ENCODE measurements at regions not wholly inside any gene's neighbourhood (a gene's known extent, or its start where the extent isn't known, plus 50 kb on each side); places are given as distances from the start of the nearest gene placed in this dataset.

- no peak for DNase-seq
Observed at GRCh38 chr10:21196822-21197395, 299.8 kb upstream of the NEBL start.

DNA sequence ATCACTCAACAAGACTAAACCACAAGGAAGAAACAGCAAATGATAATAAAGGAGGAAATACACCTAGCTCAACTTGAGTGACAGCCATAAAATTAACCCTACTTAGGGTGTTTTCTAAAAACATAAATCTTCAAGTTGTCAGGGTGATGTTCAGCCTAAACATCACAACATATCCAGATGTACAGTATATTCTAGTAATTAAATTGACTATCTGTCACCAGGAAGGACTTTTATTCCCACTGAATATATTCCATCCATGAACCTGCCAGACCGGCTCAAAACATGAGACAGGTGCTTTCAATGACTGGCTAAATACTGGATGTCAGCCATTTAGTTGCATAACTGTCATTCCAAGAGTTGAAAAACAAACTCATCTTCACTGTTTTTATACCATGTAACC, 298.1 kb upstream of the NEBL start:
- DNase-seq = no peak

DNA sequence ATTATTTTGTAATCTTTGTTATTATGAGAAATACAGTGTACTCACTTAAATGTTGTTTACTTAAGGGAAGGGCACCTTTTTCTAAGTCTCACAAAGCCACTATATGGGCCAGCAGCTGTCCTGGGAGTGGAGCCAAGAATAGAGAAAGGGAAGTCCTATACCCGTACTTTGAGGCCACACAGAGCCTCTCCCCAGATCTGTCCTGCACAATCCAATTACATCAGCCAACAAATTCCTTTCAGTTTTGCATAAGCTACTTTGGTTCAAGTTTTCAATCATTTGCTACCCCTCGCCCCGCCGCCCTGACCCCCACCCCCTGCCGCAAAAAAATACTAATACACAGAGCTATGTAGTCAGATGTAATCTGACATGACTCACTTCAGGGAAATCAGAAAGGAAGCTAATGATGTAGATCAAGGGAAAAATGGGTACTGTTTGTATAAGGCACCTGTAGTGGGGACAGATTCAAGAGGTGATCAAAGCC, 297.4 kb upstream of the NEBL start:
- no peak for DNase-seq

GRCh38 chr10:21193196-21193595, 296.1 kb upstream of the NEBL start:
- no peak for DNase-seq

DNA sequence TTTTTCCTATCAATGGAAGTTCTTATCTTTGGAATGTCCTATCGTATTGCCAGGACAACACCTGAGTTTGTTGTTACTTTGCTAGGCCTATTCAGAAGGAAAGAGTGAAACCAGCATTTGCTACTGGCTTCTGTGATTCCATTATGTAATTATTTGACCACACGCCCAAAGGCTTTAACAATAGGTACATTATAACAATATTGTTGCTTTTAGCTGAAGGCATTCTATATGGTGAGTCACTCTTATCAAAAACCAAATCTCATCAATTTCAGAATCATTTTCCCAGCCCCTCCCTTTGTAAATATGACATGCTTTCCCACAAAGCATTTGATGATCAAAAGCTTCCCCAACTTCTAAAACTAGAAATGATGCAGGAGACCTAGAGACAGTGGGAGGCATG, 294.4 kb upstream of the NEBL start:
- DNase-seq = no peak

DNA sequence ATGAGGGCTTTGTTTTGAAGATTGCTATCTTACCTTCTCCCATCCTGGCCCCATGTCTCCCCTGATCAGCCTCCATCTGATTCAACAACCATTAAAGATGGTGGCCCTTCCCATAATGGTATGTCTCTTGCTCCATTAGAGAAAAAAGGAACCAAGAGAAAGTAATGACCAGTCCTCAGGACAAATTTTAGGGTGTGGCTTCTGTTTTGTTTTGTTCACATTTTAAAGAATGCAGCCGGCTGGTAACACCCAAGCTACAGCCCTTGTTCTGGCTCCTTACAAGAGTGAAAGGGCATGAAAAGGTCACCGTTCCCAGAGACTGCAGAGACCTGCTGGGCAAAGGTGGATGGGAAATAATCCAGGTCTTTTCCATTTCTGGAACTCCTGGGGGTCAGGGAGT, 287.9 kb upstream of the NEBL start:
- DNase-seq = no peak

DNA sequence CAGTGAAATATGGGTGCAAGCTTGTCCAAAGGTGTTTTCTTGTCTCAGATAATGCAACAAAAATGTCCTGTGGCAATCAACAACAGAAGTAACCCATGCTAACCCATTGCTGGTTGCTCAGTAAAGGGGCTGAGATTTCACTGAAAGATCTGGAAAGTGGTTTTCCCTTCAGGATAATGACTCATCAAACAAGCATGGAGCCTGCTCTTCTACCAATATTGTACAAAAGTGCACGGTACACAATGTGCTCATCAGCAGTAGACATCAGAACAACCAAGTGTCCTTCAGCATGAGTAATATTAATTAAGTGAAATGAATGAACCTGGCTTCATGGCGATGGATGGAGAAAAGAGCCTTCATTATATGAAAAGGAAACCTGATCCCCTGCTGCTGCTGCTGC, 287.1 kb upstream of the NEBL start:
- no peak for DNase-seq

DNA sequence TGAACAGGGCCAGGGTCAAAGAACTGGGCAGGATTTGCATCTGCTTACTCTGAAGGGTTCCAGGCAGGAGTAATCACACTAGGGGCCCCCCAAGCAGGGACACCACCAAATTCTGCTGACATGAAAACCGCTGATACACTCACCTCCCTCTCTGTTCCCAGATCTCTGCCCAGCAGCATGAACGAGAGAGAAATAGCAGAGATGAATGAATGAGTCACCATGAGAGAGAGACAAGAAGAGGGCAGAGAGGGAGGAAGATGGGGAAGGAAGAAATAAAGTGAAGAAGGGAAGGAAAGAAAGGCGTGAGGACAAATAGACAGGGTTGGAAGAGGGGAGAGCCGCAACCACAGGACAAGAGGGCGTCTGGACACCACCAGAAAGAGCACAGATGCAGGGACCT, 285.9 kb upstream of the NEBL start:
- DNase-seq = no peak

DNA sequence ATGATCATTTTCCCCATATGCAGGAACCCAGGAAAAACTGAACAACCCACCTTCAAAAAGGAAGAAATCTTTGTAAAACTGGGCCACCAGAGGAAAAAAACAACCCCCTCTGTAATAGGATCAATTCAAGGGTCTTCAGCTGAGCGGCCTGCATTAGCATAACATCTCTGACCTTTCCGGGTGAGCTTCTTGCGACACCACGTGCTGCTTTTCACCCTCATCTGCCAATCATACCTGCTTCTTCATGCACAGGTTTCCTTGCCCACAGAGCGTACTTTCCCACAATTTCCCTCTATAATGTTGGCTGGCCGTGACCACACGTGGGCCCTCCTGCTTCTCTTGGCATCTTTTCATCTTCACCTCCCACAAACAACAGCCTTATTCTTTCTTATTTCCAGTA, 284.3 kb upstream of the NEBL start:
- DNase-seq = no peak

GRCh38 chr10:21180604-21181003, 283.5 kb upstream of the NEBL start:
- DNase-seq = no peak

DNA sequence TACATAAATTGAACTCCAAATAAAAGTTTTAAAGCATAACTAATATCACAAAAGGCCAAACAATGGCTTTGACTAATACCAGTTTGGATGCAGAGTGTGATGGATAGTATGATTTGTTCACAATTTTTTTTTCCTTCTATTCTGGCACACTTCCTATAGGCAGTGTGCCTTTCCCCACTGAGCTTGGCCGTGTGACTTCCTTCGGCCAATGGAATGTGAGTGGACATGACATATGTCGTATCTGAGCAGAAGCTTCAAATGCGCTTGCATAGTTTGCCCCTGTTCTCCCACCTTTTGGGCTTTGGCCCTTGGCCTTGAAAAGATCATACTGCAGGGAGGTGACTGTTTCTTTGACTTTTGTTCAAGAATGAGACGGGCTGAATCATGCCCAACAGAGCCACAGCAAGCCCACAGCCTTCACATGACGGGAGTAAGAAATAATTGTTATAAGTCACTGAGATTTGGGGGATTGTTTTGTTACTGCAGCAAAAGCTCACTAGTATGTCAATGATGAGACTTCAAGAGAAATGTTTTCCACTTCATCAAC, 279.9 kb upstream of the NEBL start:
- no peak for DNase-seq

DNA sequence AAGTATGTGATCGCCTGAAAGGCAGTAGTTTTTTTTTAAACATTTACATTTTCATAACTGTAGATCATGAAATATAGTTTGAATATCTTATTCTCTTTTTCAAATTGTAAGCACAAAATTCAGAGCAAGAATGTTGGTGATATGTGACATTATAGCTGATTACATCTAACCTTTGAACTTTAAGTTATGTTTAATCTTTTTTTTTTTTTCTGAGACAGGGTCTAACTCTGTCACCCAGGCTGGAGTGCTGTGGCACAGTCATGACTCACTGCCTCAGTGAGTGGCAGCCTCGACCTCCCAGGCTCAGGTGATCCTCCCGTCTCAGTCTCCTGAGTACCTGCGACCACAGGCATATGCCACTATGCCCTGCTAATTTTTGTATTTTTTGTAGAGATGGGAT, 278.7 kb upstream of the NEBL start:
- no peak for DNase-seq

GRCh38 chr10:21174715-21175495, 277.8 kb upstream of the NEBL start:
- DNase-seq = no peak

- peak; percentile 16 for DNase-seq
Observed at GRCh38 chr10:21173802-21174714, 276.9 kb upstream of the NEBL start.

DNA sequence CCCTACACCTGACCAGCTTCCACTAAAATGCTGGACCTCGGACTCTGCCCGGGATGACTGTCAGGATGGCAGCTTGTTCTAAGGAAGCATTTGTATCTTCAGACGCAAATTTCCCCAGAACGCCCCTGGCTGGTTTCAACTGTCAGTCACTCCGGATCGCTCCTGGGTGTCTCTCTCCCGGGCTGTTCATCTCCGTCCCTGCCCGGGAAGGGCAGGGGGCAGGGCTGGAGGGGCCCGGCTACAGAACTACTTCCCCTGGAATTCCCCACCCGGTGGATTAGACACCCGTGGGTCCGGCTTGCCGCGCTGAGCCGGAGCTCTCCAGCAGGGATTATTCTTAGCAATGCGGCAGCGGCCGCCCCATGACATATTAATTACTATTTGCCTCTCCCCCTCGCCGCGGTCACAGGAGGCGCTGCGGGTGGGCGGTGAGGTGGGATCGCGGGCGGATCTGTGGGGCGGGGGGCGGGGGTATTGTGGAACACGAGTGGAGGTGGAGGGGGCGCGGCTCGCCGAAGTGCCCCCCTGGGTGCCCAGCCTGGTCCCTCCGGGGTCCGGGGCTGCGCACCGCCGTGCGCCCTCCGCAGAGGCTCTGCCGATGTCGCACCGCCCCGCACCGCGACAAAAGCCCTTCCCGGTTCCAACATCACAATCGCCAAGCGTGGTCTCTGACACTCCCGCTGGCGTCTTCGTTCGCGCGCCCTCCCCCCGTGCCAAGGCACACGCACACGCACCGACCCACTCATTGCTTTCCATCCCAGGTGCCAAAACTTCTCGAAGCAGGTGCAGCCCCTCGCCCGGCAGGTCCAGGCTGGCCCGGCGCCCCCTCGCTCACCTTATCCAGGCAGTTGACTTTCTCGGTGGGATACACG, 276.1 kb upstream of the NEBL start:
- no peak for DNase-seq

GRCh38 chr10:21172542-21172929, 275.4 kb upstream of the NEBL start:
- DNase-seq = no peak

GRCh38 chr10:21171936-21172541, 274.9 kb upstream of the NEBL start:
- no peak for DNase-seq

DNA sequence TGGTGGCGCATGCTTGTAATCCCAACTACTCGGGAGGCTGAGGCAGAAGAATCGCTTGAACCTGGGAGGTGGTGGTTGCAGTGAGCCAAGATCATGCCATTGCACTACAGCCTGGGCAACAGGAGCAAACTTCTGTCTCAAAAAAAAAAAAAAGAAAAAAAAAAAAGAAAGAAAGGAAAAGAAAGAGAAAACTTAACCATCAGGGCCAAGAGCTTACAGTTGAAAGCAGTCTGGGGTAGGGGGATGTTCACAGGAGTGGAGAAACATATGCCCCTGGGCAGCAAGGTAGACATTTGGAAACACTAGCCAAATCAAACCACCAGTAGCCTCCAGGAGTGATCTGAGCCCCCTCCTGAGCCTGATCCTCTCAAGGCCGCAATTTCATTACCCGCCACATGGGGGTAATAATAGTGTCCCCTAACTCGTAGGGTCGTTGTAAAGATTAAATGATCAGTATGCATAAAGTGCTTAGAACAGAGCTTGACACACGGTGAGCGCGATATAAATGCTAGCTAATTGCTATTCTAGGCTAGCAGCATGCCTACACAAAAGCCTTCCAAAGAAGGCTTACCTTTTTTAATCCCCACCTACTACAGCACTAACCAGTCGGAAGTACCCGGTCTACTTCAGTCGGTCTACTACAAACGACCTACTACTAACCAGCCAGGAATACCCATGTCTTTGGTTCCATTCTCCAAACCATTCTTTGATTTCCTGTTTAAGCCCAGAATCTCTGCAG, 274.3 kb upstream of the NEBL start:
- DNase-seq = no peak

DNA sequence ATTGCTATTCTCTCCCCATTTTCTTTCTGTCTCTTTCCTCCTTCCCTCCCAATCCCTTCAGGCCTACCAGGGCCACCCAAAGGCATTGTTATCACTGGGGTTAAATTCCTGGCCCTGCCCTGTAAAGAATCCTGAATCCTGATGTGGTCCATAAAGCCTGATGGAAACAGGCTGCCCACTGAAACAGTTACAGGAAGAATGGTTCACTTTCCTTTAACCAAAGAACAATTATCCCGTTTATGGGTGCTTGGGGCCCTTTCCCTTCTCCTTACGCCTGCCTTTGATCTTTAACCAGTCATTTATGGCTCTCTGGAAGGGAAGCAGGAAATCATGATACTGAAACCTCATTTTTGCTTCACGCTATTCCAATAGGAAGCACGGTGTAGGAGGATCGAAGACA, 273.1 kb upstream of the NEBL start:
- no peak for DNase-seq

DNA sequence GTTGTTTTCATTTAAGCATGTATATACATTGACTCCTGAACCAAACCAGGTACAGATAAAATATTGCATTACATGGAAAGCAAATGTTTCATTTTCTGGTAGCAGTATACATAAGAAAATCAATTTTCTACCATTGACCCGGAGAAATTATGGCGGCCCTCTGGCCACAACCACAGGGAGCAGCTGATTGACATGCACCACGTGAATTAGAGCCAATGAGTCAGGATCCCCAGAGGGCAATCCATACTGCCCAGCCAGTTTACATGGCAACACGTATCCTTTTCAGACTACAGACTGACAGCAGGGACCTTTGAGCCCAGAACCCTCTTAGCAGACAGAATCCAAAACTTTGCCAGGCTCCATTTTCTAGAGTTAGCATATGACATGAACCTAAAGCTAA, 272.2 kb upstream of the NEBL start:
- no peak for DNase-seq
